Peyer's patch (tissue), 4 donors: ENCODE measurements at regions not wholly inside any gene's neighbourhood (a gene's known extent, or its start where the extent isn't known, plus 50 kb on each side); places are given as distances from the start of the nearest gene placed in this dataset.

Source experiments
- DNase-seq, 3 donors: peaks; one replicate each; pipeline ENCODE4 v3.0.0-alpha.2; 2017 to 2019
- H3K27ac ChIP-seq, 4 donors: fragments of 200-600 bp; sonication (generic); one replicate each; pipeline ENCODE4 v1.5.1; 2016 to 2019
- H3K27me3 ChIP-seq, 2 donors: fragments of 200-600 bp; sonication (generic); one replicate each; pipeline ENCODE4 v1.5.1; 2019
- H3K36me3 ChIP-seq, 3 donors: fragments of 200-600 bp; sonication (generic); one replicate each; pipeline ENCODE4 v1.5.1; 2016 to 2019
- H3K4me1 ChIP-seq, 4 donors: fragments of 200-600 bp; sonication (generic); one replicate each; pipeline ENCODE4 v1.5.1; 2016 to 2019
- H3K4me3 ChIP-seq, 4 donors: fragments of 200-600 bp; sonication (generic); 1 replicate in 3 of 4; 2 replicates in 1 of 4; pipeline ENCODE4 v1.5.1; 2016 to 2019; ENCODE audit warnings: mild to moderate bottlenecking in 1 of 4
- H3K9me3 ChIP-seq, 4 donors: fragments of 200-600 bp; sonication (generic); one replicate each; pipeline ENCODE4 v1.5.1; 2016 to 2019; ENCODE audit warnings: mild to moderate bottlenecking in 1 of 4
- POLR2A ChIP-seq, 2 donors: fragments of 450-650 bp; IDR thresholded peaks; one replicate each; pipeline ENCODE4 v1.5.1; 2017; ENCODE audit warnings: antibody characterized with exemption in 2 of 2, mild to moderate bottlenecking in 2 of 2, moderate library complexity in 2 of 2
- TF ChIP-seq, protein P1 (sequence below), 6 experiments: fragments of 450-650 bp in 4 of 6; fragments of 200-600 bp in 2 of 6; sonication (generic) in 1 of 6; IDR thresholded peaks; one replicate each; pipeline ENCODE4 v1.5.1; 2017 to 2019; ENCODE audit warnings: antibody characterized with exemption in 6 of 6, mild to moderate bottlenecking in 3 of 6, moderate library complexity in 1 of 6

DNA sequence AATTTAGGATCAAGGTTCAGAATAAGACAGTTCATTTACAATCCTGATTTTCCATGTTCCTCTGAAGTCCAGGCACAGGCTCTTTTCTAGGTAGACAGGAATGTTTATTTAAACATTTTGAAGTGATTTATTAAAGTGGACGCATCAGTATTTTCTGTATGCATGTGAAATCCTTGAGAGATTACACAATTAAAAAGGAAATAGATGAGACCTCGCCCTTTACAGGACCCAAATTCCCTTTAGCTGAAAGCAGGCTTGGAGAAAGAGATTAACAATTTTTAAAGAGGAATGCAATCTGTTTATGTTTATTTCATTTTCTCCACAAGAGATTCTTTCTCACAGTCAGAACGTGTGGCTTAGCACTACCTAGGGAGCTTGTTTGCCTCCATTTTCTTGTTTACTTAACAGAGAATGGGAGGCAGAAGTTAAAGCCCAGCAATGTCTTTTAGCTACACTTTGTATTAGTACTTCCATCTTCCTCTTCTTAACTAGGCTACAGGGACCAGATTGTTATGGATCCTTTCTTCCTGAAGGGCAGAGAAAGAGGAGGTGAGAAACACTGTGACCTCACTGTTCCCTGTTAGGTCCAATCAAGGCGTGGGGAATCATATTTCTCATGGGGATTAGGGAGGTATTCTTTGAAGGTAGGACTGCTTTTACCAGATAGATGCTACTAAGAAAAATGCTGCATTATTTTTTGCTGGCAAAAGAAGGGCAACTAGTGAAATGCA is 416.0 kb downstream of the SH3GL2 start:
- no peaks in the 10 kb centered on the region for H3K27me3 ChIP-seq
- TF ChIP-seq, protein P1, sequence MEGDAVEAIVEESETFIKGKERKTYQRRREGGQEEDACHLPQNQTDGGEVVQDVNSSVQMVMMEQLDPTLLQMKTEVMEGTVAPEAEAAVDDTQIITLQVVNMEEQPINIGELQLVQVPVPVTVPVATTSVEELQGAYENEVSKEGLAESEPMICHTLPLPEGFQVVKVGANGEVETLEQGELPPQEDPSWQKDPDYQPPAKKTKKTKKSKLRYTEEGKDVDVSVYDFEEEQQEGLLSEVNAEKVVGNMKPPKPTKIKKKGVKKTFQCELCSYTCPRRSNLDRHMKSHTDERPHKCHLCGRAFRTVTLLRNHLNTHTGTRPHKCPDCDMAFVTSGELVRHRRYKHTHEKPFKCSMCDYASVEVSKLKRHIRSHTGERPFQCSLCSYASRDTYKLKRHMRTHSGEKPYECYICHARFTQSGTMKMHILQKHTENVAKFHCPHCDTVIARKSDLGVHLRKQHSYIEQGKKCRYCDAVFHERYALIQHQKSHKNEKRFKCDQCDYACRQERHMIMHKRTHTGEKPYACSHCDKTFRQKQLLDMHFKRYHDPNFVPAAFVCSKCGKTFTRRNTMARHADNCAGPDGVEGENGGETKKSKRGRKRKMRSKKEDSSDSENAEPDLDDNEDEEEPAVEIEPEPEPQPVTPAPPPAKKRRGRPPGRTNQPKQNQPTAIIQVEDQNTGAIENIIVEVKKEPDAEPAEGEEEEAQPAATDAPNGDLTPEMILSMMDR (IDR thresholded peaks at IDR 0.05): no peak
- TF ChIP-seq POLR2A (IDR thresholded peaks at IDR 0.05): no peak
- no peaks in the 10 kb centered on the region for H3K9me3 ChIP-seq
- H3K27ac ChIP-seq: no peak overlapping the region
- no peaks in the 10 kb centered on the region for H3K36me3 ChIP-seq
- H3K4me3 ChIP-seq: no peak overlapping the region
- no peak for DNase-seq
- peaks cover 0 to 13% (median 0%) of the 10 kb centered on the region in 4 donors for H3K4me1 ChIP-seq

DNA sequence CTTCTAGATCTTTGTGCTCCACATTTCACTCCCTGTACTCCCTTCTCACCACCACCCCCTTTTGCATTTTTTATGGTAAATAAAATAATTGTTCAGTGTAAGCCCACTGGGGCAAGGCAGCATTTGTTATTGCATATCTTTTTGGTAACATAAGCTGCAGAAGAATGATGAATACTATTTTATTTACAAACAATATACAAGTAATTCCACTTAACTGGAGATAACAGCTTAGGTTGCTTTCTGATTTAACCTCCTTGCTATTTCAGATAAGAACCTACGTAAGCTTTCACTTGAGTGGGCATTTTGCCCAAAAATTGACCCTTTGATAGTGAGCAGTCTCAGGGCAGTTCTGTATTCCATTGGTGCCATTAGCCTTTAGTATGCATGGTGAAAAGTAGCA is 417.9 kb downstream of the SH3GL2 start:
- no peaks in the 10 kb centered on the region for H3K9me3 ChIP-seq
- no peak for DNase-seq
- TF ChIP-seq, protein P1 (IDR thresholded peaks at IDR 0.05): no peak
- no peak for TF ChIP-seq POLR2A (IDR thresholded peaks at IDR 0.05)
- H3K4me3 ChIP-seq: no peak overlapping the region
- H3K36me3 ChIP-seq: no peaks in the 10 kb centered on the region
- no peaks in the 10 kb centered on the region for H3K27me3 ChIP-seq
- H3K4me1 ChIP-seq: peaks cover 0 to 13% (median 0%) of the 10 kb centered on the region in 4 donors
- H3K27ac ChIP-seq: no peak overlapping the region

DNA sequence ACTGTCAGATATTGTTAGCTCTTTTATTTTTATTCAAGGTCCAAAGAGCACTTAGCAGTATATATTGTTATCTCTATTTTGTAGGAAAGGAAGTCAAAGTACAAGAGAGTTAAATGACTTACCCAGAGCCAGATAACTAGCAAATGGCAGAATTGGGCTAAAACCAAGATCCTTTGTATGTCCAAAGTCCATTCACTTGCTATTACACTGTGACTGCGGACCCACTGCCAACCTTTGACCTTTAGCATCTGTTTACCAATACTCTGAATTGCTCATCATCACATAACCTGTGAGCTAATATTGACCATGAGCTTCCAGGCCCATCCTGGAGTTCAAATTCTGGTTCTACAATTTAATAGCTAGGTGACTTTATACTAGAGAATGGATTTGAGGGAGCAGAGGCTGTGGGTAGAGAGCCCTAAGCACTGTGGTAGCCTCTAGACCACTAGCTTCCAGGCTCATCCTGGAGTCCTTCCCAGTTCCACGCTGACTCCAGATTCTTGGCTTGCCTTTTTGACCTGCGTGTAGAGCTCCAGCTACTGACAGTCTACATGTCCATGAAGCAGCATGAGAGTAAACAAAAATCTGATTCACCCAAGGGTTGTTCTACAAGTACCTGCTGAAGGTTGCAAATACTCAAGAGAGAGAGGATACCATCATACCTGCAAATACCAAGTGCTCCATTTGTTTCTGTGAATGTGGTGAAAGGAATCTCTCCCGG is 424.0 kb downstream of the SH3GL2 start:
- no peak for TF ChIP-seq POLR2A (IDR thresholded peaks at IDR 0.05)
- no peaks in the 10 kb centered on the region for H3K27me3 ChIP-seq
- H3K4me1 ChIP-seq: peaks cover 0 to 6% (median 0%) of the 10 kb centered on the region in 4 donors
- H3K27ac ChIP-seq: peak overlapping the region in 2 of 4 donors; percentile 28 to 63
- H3K4me3 ChIP-seq: no peak overlapping the region
- DNase-seq: peak in 2 of 3 donors; percentile 51 to 74
- no peaks in the 10 kb centered on the region for H3K9me3 ChIP-seq
- H3K36me3 ChIP-seq: no peaks in the 10 kb centered on the region

DNA sequence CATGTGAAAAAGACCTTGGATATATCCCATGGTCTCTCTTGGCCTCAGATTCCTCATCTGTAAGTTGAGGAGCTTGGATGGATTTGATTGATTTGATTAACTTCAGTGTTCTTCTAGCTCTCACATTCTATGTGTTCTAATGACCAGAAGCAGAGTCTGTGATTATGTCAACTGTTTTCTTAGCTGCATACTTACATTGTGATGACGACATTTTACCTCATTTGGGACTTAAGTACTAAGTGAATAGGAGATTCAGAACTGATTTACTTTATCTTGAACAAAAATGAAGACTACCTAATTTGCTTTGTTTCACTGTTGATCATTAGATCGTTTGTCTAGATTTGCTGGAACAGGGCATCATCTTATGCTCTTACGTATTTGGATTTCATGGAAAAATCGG is 427.7 kb downstream of the SH3GL2 start:
- no peak for TF ChIP-seq POLR2A (IDR thresholded peaks at IDR 0.05)
- TF ChIP-seq, protein P1 (IDR thresholded peaks at IDR 0.05): no peak
- Histone ChIP-seq H3K4me1 (peaks cover 0 to 6% (median 0%) of the 10 kb centered on the region in 4 donors), H3K4me3 (no peak overlapping the region), H3K27me3 (no peaks in the 10 kb centered on the region), H3K9me3 (no peaks in the 10 kb centered on the region), H3K36me3 (no peaks in the 10 kb centered on the region), H3K27ac (no peak overlapping the region)
- no peak for DNase-seq

DNA sequence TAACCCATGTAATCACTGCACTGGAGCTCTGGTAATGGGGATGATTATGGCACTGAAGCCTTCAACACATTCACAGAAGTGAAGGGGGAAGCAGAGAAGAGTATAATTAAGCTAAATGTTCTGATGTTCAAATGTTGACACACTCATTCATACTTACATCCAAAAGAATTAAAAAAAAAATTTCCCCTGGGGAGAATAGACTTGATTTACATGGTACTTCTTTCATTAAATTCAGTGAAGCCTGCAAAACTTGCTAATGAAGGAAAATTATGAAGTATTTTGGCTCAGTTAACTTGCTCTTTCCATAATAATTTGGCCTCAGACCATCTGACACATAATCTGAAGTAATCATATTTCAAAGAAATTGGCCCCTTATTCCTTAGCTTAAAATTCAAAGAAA is 428.8 kb downstream of the SH3GL2 start:
- TF ChIP-seq, protein P1 (IDR thresholded peaks at IDR 0.05): no peak
- no peak for TF ChIP-seq POLR2A (IDR thresholded peaks at IDR 0.05)
- no peak overlapping the region for H3K4me3 ChIP-seq
- H3K27me3 ChIP-seq: no peaks in the 10 kb centered on the region
- H3K4me1 ChIP-seq: peaks cover 0 to 6% (median 0%) of the 10 kb centered on the region in 4 donors
- H3K9me3 ChIP-seq: no peaks in the 10 kb centered on the region
- no peak overlapping the region for H3K27ac ChIP-seq
- no peaks in the 10 kb centered on the region for H3K36me3 ChIP-seq
- DNase-seq: no peak

DNA sequence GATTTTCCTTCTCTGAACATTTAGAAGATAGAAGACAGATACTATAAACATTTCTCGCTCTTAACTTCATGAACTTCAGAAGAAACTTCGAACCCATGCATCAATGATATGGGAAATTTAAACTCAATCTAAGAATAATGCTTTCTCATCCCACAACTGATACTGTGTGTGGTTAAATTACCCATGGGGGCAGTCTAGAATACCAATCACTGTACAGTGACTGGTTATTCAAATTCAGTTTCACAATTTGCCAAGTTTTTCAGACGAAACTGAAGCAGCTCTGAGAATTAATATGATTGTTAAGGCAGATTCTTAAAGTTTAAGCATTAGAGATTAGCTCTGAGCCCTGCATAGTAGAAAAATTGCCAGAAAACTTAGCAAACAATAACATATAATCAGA is 431.0 kb downstream of the SH3GL2 start:
- TF ChIP-seq, protein P1 (IDR thresholded peaks at IDR 0.05): no peak
- no peak for TF ChIP-seq POLR2A (IDR thresholded peaks at IDR 0.05)
- H3K27me3 ChIP-seq: no peaks in the 10 kb centered on the region
- no peaks in the 10 kb centered on the region for H3K9me3 ChIP-seq
- no peaks in the 10 kb centered on the region for H3K36me3 ChIP-seq
- DNase-seq: no peak
- no peaks in the 10 kb centered on the region for H3K4me1 ChIP-seq
- H3K4me3 ChIP-seq: no peak overlapping the region
- no peak overlapping the region for H3K27ac ChIP-seq
